ENCODE measurements at regions not wholly inside any gene's neighbourhood (a gene's known extent, or its start where the extent isn't known, plus 50 kb on each side); places are given as distances from the start of the nearest gene placed in this dataset.

GRCh38 chr10:1966712-1967376, 229.5 kb upstream of the ADARB2 start:
- Histone ChIP-seq H3K4me1 (no peaks in the 10 kb centered on the region), H3K9me3 (no peaks in the 10 kb centered on the region), H3K36me3 (no peaks in the 10 kb centered on the region), H3K27me3 (no peaks in the 10 kb centered on the region), H3K4me3 (no peak overlapping the region), H3K27ac (no peak overlapping the region)
- no peak for DNase-seq (ENCODE audit: extremely low spot score in 2 of 2)
- TF ChIP-seq POLR2A (IDR thresholded peaks at IDR 0.05) (no peak), CTCF (IDR thresholded peaks at IDR 0.05) (no peak), POLR2AphosphoS5 (IDR thresholded peaks at IDR 0.05; ENCODE audit: insufficient read depth in 1 of 2, low read depth in 1 of 2) (no peak)
- intact Hi-C loops (cut with DNase I): no loop called here

GRCh38 chr10:1964476-1964875, 227.2 kb upstream of the ADARB2 start:
- no peak overlapping the region for H3K4me3 ChIP-seq
- intact Hi-C loops (cut with DNase I): no loop called here
- no peak overlapping the region for H3K27ac ChIP-seq
- H3K27me3 ChIP-seq: no peaks in the 10 kb centered on the region
- H3K36me3 ChIP-seq: no peaks in the 10 kb centered on the region
- no peak for TF ChIP-seq POLR2AphosphoS5 (IDR thresholded peaks at IDR 0.05; ENCODE audit: insufficient read depth in 1 of 2, low read depth in 1 of 2)
- no peak for TF ChIP-seq POLR2A (IDR thresholded peaks at IDR 0.05)
- no peak for DNase-seq (ENCODE audit: extremely low spot score in 2 of 2)
- no peaks in the 10 kb centered on the region for H3K4me1 ChIP-seq
- H3K9me3 ChIP-seq: no peaks in the 10 kb centered on the region

- H3K9me3 ChIP-seq: no peaks in the 10 kb centered on the region
- no peaks in the 10 kb centered on the region for H3K27me3 ChIP-seq
Observed at GRCh38 chr10:1963341-1963740, 226.0 kb upstream of the ADARB2 start.

GRCh38 chr10:1961989-1962388, 224.7 kb upstream of the ADARB2 start:
- no peak for TF ChIP-seq POLR2AphosphoS5 (IDR thresholded peaks at IDR 0.05; ENCODE audit: insufficient read depth in 1 of 2, low read depth in 1 of 2)
- no peak for TF ChIP-seq POLR2A (IDR thresholded peaks at IDR 0.05)
- TF ChIP-seq CTCF (IDR thresholded peaks at IDR 0.05): no peak

More at GRCh38 chr10:1963341-1963740, 226.0 kb upstream of the ADARB2 start:
- TF ChIP-seq POLR2A (IDR thresholded peaks at IDR 0.05) (no peak), CTCF (IDR thresholded peaks at IDR 0.05) (no peak), POLR2AphosphoS5 (IDR thresholded peaks at IDR 0.05; ENCODE audit: insufficient read depth in 1 of 2, low read depth in 1 of 2) (no peak)
- no peak for DNase-seq (ENCODE audit: extremely low spot score in 2 of 2)
- H3K4me3 ChIP-seq: no peak overlapping the region
- H3K36me3 ChIP-seq: no peaks in the 10 kb centered on the region
- H3K4me1 ChIP-seq: no peaks in the 10 kb centered on the region
- H3K27ac ChIP-seq: no peak overlapping the region
- intact Hi-C loops (cut with DNase I): no loop called here

GRCh38 chr10:1960982-1961381, 223.7 kb upstream of the ADARB2 start:
- Histone ChIP-seq H3K4me3 (no peak overlapping the region), H3K27ac (no peak overlapping the region), H3K36me3 (no peaks in the 10 kb centered on the region), H3K9me3 (no peaks in the 10 kb centered on the region), H3K4me1 (no peaks in the 10 kb centered on the region), H3K27me3 (no peaks in the 10 kb centered on the region)
- no peak for TF ChIP-seq POLR2AphosphoS5 (IDR thresholded peaks at IDR 0.05; ENCODE audit: insufficient read depth in 1 of 2, low read depth in 1 of 2)
- TF ChIP-seq CTCF (IDR thresholded peaks at IDR 0.05): no peak
- no peak for TF ChIP-seq POLR2A (IDR thresholded peaks at IDR 0.05)
- no peak for DNase-seq (ENCODE audit: extremely low spot score in 2 of 2)
- intact Hi-C loops (cut with DNase I): no loop called here

More at GRCh38 chr10:1961989-1962388, 224.7 kb upstream of the ADARB2 start:
- intact Hi-C loops (cut with DNase I): no loop called here
- DNase-seq (ENCODE audit: extremely low spot score in 2 of 2): no peak
- Histone ChIP-seq H3K9me3 (no peaks in the 10 kb centered on the region), H3K4me1 (no peaks in the 10 kb centered on the region), H3K4me3 (no peak overlapping the region), H3K27ac (no peak overlapping the region), H3K36me3 (no peaks in the 10 kb centered on the region), H3K27me3 (no peaks in the 10 kb centered on the region)
